Astrocyte (in vitro differentiated cells and primary cell): ENCODE measurements at regions not wholly inside any gene's neighbourhood (a gene's known extent, or its start where the extent isn't known, plus 50 kb on each side); places are given as distances from the start of the nearest gene placed in this dataset.

Experiments
- DNase-seq: peaks from one replicate; pipeline ENCODE4 v3.0.0-alpha.2; 2010; ENCODE audit warnings: low read depth
- FAIRE-seq: peaks from 2 replicates; lab custom pipeline; 2011; peaks lifted over from hg19 to GRCh38; lab: Jason Lieb, UNC
- H2AFZ ChIP-seq: 2 replicates; pipeline ENCODE4 v1.6.0; 2012; ENCODE audit warnings: low read depth, low read length, inconsistent platforms
- H3K27ac ChIP-seq: 2 replicates; pipeline ENCODE4 v1.5.1; 2011; ENCODE audit warnings: low read depth, low read length, inconsistent platforms
- H3K27me3 ChIP-seq: 2 replicates; pipeline ENCODE4 v1.6.0; 2011; ENCODE audit warnings: low read length, inconsistent platforms; ENCODE audit not compliant: insufficient read depth
- H3K36me3 ChIP-seq: 2 replicates; pipeline ENCODE4 v1.5.1; 2011; ENCODE audit warnings: low read length, inconsistent platforms; ENCODE audit not compliant: insufficient read depth
- H3K4me1 ChIP-seq: 2 replicates; pipeline ENCODE4 v1.5.1; 2011; ENCODE audit warnings: low read length, inconsistent platforms; ENCODE audit not compliant: insufficient read depth
- H3K4me2 ChIP-seq: 2 replicates; pipeline ENCODE4 v1.6.0; 2012; ENCODE audit warnings: low read length, inconsistent platforms
- H3K4me3 ChIP-seq: 2 replicates; pipeline ENCODE4 v1.5.1; 2011; ENCODE audit warnings: low read depth, mild to moderate bottlenecking, low read length, inconsistent platforms; ENCODE audit not compliant: insufficient read depth
- H3K79me2 ChIP-seq: 2 replicates; pipeline ENCODE4 v1.6.0; 2012; ENCODE audit warnings: mild to moderate bottlenecking, low read length, inconsistent platforms; ENCODE audit not compliant: insufficient read depth
- H3K9ac ChIP-seq: 2 replicates; pipeline ENCODE4 v1.6.0; 2012; ENCODE audit warnings: mild to moderate bottlenecking, low read length, inconsistent platforms
- H3K9me3 ChIP-seq: 2 replicates; pipeline ENCODE4 v1.5.1; 2012; ENCODE audit warnings: low read depth, mild to moderate bottlenecking, low read length, inconsistent platforms; ENCODE audit not compliant: insufficient read depth
- H4K20me1 ChIP-seq: 2 replicates; pipeline ENCODE4 v1.6.0; 2012; ENCODE audit warnings: low read length, inconsistent platforms; ENCODE audit not compliant: insufficient read depth
- H3K27ac Mint-ChIP-seq: one replicate; pipeline ENCODE4 v1.8.0; 2021; ENCODE audit warnings: mild to moderate bottlenecking, mixed read lengths; ENCODE audit not compliant: unreplicated experiment
- H3K27me3 Mint-ChIP-seq: one replicate; pipeline ENCODE4 v1.8.0; 2021; ENCODE audit warnings: low read depth, mixed read lengths; ENCODE audit not compliant: unreplicated experiment
- H3K36me3 Mint-ChIP-seq: one replicate; pipeline ENCODE4 v1.8.0; 2021; ENCODE audit warnings: low read depth, mixed read lengths; ENCODE audit not compliant: unreplicated experiment
- H3K4me1 Mint-ChIP-seq: one replicate; pipeline ENCODE4 v1.8.0; 2021; ENCODE audit warnings: low read depth, mixed read lengths; ENCODE audit not compliant: unreplicated experiment
- H3K4me3 Mint-ChIP-seq: one replicate; pipeline ENCODE4 v1.8.0; 2021; ENCODE audit warnings: mild to moderate bottlenecking, moderate library complexity, mixed read lengths; ENCODE audit not compliant: unreplicated experiment
- H3K9me3 Mint-ChIP-seq: one replicate; pipeline ENCODE4 v1.8.0; 2021; ENCODE audit warnings: mild to moderate bottlenecking, mixed read lengths; ENCODE audit not compliant: unreplicated experiment
- CTCF ChIP-seq: IDR thresholded peaks from 2 replicates; pipeline ENCODE4 v1.5.1; 2011; ENCODE audit warnings: low read depth, mild to moderate bottlenecking, inconsistent platforms, low read length, moderate library complexity; ENCODE audit not compliant: insufficient read depth
- EZH2 ChIP-seq: IDR thresholded peaks from 2 replicates; pipeline ENCODE4 v1.6.1; 2012; ENCODE audit warnings: mild to moderate bottlenecking, low read length, inconsistent platforms; ENCODE audit not compliant: insufficient read depth

- Histone ChIP-seq H3K4me1 (no peaks in the 10 kb centered on the region), H4K20me1 (no peaks in the 10 kb centered on the region), H3K36me3 (no peaks in the 10 kb centered on the region), H3K4me2 (no peak overlapping the region), H3K9me3 (no peaks in the 10 kb centered on the region), H2AFZ (no peak overlapping the region), H3K27me3 (no peaks in the 10 kb centered on the region), H3K27ac (no peak overlapping the region), H3K4me3 (no peak overlapping the region), H3K79me2 (no peaks in the 10 kb centered on the region), H3K9ac (no peak overlapping the region)
- H3K36me3 Mint-ChIP-seq, result no peaks in the 10 kb centered on the region
- no peaks in the 10 kb centered on the region for H3K27me3 Mint-ChIP-seq
- no peak overlapping the region for H3K27ac Mint-ChIP-seq
- FAIRE-seq, result no peak
- H3K4me1 Mint-ChIP-seq, result no peaks in the 10 kb centered on the region
- DNase-seq, result no peak
- TF ChIP-seq EZH2 (no peak), CTCF (no peak)
- peaks cover under 1% of the 10 kb centered on the region for H3K9me3 Mint-ChIP-seq
- no peak overlapping the region for H3K4me3 Mint-ChIP-seq
Observed at GRCh38 chr11:81278991-81279390, 1454.7 kb downstream of the FAM181B start.

GRCh38 chr11:81270686-81271085 lies 1463.0 kb downstream of the FAM181B start:
- Mint-ChIP-seq H3K27ac (no peak overlapping the region), H3K4me3 (no peak overlapping the region), H3K27me3 (no peaks in the 10 kb centered on the region), H3K9me3 (no peaks in the 10 kb centered on the region), H3K4me1 (no peaks in the 10 kb centered on the region), H3K36me3 (no peaks in the 10 kb centered on the region)
- no peaks in the 10 kb centered on the region for H3K9me3 ChIP-seq
- H4K20me1 ChIP-seq, result no peaks in the 10 kb centered on the region
- H3K27ac ChIP-seq, result no peak overlapping the region
- DNase-seq (no peak), FAIRE-seq (no peak)
- TF ChIP-seq EZH2, result no peak
- no peak overlapping the region for H3K4me2 ChIP-seq
- no peaks in the 10 kb centered on the region for H3K27me3 ChIP-seq
- no peak overlapping the region for H3K4me3 ChIP-seq
- no peaks in the 10 kb centered on the region for H3K79me2 ChIP-seq
- H3K4me1 ChIP-seq, result no peaks in the 10 kb centered on the region
- no peak overlapping the region for H3K9ac ChIP-seq
- no peaks in the 10 kb centered on the region for H3K36me3 ChIP-seq
- H2AFZ ChIP-seq, result no peak overlapping the region

GRCh38 chr11:81267246-81267645 lies 1466.4 kb downstream of the FAM181B start:
- H3K4me1 Mint-ChIP-seq, result no peaks in the 10 kb centered on the region
- H3K36me3 Mint-ChIP-seq, result no peaks in the 10 kb centered on the region
- no peak overlapping the region for H3K4me3 ChIP-seq
- no peaks in the 10 kb centered on the region for H4K20me1 ChIP-seq
- H3K4me3 Mint-ChIP-seq, result no peak overlapping the region
- H3K9me3 Mint-ChIP-seq, result no peaks in the 10 kb centered on the region
- H3K4me2 ChIP-seq, result no peak overlapping the region
- DNase-seq (no peak), FAIRE-seq (no peak)
- no peaks in the 10 kb centered on the region for H3K27me3 ChIP-seq
- no peak overlapping the region for H3K9ac ChIP-seq
- no peaks in the 10 kb centered on the region for H3K4me1 ChIP-seq
- H3K9me3 ChIP-seq, result no peaks in the 10 kb centered on the region
- H3K36me3 ChIP-seq, result no peaks in the 10 kb centered on the region
- TF ChIP-seq CTCF, result no peak
- TF ChIP-seq EZH2, result no peak
- H3K79me2 ChIP-seq, result no peaks in the 10 kb centered on the region
- H3K27me3 Mint-ChIP-seq, result no peaks in the 10 kb centered on the region
- no peak overlapping the region for H3K27ac Mint-ChIP-seq
- H3K27ac ChIP-seq, result no peak overlapping the region
- H2AFZ ChIP-seq, result no peak overlapping the region
